Left ventricle myocardium inferior (tissue), 1 donor: ENCODE measurements at regions not wholly inside any gene's neighbourhood (a gene's known extent, or its start where the extent isn't known, plus 50 kb on each side); places are given as distances from the start of the nearest gene placed in this dataset.

Experiments used
- DNase-seq: peaks from one replicate; pipeline ENCODE4 v3.0.0-alpha.2; 2020
- H3K27ac ChIP-seq: fragments of 200-600 bp; replicated peaks from 2 replicates; pipeline ENCODE4 v1.8.0; 2021
- H3K27me3 ChIP-seq: fragments of 200-600 bp; 2 replicates; pipeline ENCODE4 v1.8.0; 2021; ENCODE audit warnings: low read depth
- H3K36me3 ChIP-seq: fragments of 200-600 bp; 2 replicates; pipeline ENCODE4 v1.8.0; 2021
- H3K4me1 ChIP-seq: fragments of 200-600 bp; 2 replicates; pipeline ENCODE4 v1.8.0; 2021
- H3K4me3 ChIP-seq: fragments of 200-600 bp; 2 replicates; pipeline ENCODE4 v1.8.0; 2021; ENCODE audit warnings: mild to moderate bottlenecking, moderate library complexity
- H3K9me3 ChIP-seq: fragments of 200-600 bp; replicated peaks from 2 replicates; pipeline ENCODE4 v1.8.0; 2021
- intact Hi-C: fragments of 100-400 bp; cut with micrococcal nuclease; formaldehyde crosslinking; loops from one replicate; pipeline ENCODE4 v1.11.0; 2022
- TF ChIP-seq, protein P1 (sequence below): fragments of 200-600 bp; IDR thresholded peaks from 2 replicates; pipeline ENCODE4 v1.8.0; 2021; ENCODE audit warnings: antibody characterized with exemption, mild to moderate bottlenecking, borderline replicate concordance
- donor health status: DM: no; HTN: yes; CAD: no; lungs with severe emphysema.

DNA sequence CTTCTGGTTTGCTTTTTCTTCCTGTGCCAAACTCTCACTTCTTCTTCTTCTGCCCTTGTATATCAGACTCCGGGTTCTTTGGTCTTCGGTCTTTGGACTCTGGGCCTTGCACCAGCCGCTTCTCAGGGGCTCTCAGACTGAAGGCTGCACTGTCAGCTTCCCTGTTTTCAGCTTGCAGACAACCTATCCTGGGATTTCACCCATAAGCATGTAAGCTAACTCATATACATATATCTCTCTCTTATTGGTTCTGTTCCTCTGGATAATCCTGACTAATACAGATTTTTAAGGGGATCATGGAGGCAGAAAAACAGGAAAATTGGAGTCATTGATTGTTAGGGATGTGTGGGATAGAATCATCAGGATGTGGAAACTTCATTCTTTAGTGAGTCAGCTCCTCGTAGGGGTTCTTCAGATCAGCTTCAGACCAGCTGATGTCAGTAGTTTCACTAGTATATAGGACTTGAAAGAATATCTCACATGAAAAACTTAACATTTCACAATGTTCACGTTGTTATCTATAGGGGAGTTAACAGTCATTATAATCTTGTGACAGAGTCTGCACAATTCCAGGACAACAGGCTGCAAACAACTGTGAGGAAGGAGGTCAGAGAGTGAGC lies 102.9 kb downstream of the RASSF9 start:
- TF ChIP-seq, protein P1, sequence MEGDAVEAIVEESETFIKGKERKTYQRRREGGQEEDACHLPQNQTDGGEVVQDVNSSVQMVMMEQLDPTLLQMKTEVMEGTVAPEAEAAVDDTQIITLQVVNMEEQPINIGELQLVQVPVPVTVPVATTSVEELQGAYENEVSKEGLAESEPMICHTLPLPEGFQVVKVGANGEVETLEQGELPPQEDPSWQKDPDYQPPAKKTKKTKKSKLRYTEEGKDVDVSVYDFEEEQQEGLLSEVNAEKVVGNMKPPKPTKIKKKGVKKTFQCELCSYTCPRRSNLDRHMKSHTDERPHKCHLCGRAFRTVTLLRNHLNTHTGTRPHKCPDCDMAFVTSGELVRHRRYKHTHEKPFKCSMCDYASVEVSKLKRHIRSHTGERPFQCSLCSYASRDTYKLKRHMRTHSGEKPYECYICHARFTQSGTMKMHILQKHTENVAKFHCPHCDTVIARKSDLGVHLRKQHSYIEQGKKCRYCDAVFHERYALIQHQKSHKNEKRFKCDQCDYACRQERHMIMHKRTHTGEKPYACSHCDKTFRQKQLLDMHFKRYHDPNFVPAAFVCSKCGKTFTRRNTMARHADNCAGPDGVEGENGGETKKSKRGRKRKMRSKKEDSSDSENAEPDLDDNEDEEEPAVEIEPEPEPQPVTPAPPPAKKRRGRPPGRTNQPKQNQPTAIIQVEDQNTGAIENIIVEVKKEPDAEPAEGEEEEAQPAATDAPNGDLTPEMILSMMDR = no peak
- Histone ChIP-seq H3K4me1 (no peaks in the 10 kb centered on the region), H3K4me3 (no peak overlapping the region), H3K27ac (no peak overlapping the region), H3K9me3 (no peaks in the 10 kb centered on the region), H3K27me3 (no peaks in the 10 kb centered on the region), H3K36me3 (no peaks in the 10 kb centered on the region)
- intact Hi-C loops = no loop called here
- no peak for DNase-seq

DNA sequence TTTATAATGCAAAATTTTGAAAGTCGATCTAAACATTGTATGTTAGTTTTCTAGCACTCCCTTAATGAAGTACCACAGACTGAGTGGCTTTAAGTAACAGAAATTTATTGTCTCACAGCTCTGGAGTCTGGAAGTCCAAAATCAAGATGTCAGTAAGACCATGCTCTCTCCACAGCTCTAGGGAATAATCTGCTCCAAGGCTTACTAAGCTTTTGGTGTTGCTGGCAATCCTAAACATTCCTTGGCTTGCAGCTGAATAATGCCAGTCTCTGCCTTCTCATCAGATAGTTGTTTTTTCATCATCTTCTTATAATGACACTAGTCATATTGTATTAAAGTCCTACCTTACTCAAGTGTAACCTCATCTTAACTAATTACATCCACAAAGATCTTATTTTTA lies 102.2 kb downstream of the RASSF9 start:
- Histone ChIP-seq H3K27ac (no peak overlapping the region), H3K4me1 (no peaks in the 10 kb centered on the region), H3K27me3 (no peaks in the 10 kb centered on the region), H3K9me3 (no peaks in the 10 kb centered on the region), H3K36me3 (no peaks in the 10 kb centered on the region), H3K4me3 (no peak overlapping the region)
- TF ChIP-seq, protein P1 = no peak
- intact Hi-C loops = no loop called here
- DNase-seq = no peak

DNA sequence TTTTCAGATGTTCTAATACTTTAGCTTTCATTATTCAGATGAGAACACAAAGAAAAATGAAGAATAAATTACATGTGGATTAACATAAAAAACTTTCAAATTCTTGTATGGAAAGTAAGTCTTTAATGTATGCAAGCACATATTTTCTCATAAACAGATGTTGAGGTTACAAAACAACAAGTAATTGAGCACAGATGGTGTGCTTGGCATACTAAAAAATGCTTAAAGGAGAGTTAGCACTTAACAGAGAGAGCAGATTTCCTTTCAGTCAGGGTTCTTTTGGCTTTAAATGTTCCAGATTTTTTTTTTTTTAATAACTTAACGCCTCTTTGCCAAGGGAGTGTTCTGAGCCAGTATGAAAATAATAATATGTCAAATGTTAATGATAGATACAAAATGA lies 96.0 kb downstream of the RASSF9 start:
- Histone ChIP-seq H3K36me3 (no peaks in the 10 kb centered on the region), H3K27me3 (no peaks in the 10 kb centered on the region), H3K4me3 (no peak overlapping the region), H3K27ac (no peak overlapping the region), H3K4me1 (peaks cover 7% of the 10 kb centered on the region), H3K9me3 (no peaks in the 10 kb centered on the region)
- intact Hi-C loops = no loop called here
- TF ChIP-seq, protein P1 = no peak
- DNase-seq = no peak

DNA sequence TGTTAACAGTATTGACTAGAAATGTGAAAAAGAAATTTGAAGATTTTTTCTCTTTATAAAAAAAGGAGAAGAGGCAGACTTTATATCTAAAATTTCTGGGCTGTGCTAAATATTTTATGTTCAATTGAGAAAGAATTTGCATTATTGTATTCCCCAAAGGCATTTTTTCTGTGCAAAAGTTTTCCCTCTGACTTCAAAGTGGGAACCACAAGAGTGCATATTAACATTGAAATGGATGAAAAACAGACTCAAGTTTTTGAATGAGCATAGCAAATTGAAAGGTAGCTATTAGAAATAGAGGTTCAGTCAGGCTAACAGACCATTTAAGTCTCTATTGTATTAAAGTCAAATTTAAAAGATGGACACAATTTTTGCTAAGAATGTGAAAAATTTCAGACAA lies 95.2 kb downstream of the RASSF9 start:
- intact Hi-C loops = no loop called here
- DNase-seq = no peak
- Histone ChIP-seq H3K27ac (no peak overlapping the region), H3K9me3 (no peaks in the 10 kb centered on the region), H3K4me3 (no peak overlapping the region), H3K27me3 (no peaks in the 10 kb centered on the region), H3K36me3 (no peaks in the 10 kb centered on the region), H3K4me1 (peaks cover 7% of the 10 kb centered on the region)
- TF ChIP-seq, protein P1 = no peak

DNA sequence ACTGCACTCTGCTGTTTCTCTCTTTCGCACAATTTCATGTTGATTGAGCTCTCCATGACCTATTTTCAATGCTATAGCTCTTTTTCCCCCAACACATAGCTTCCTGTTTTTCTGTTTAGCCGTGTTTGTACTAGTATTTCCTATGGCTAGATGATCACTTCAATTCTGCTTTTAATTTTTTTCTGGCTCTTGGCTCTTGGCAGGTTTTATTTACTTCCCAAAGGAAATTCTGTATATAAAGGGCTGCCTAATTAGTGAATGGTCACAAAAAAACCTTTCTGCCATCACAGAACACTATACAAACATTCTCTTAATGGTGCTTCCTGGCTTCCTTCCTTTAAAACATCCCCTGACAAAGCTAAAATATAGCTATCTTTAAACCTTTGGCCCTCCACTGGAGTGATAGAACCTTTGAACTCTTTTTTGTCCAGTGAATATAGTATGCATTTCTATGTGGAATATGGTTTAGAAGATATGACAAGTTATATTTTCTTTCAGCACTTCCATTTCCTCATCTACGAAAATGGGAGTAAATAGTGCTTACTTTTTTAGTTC lies 88.2 kb downstream of the RASSF9 start:
- Histone ChIP-seq H3K36me3 (no peaks in the 10 kb centered on the region), H3K27me3 (no peaks in the 10 kb centered on the region), H3K4me3 (no peak overlapping the region), H3K9me3 (no peaks in the 10 kb centered on the region), H3K27ac (no peak overlapping the region), H3K4me1 (peaks cover 6% of the 10 kb centered on the region)
- no peak for DNase-seq
- intact Hi-C loops = no loop called here
- TF ChIP-seq, protein P1 = no peak
